ENCODE measurements at regions not wholly inside any gene's neighbourhood (a gene's known extent, or its start where the extent isn't known, plus 50 kb on each side); places are given as distances from the start of the nearest gene placed in this dataset.

DNA sequence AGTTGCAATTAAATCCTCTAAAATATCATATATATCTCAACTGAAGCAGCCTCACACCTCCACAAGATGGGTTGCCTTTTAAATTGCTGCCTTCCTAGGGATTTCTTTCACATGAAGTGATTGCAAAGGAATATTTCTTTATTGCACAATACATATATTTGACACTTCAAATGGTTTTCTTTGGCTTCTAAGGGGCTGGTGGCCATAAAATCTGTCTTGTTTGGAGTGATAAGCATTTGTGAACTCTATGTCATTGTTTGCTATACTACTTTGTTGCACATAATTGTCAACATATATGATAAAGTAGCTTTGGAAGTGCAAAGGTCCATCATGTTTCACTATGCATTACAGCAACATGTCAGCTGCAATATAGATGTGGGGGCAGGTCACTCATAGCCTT, 2380.9 kb downstream of the PCDH9 start:
- DNase-seq: no peak

DNA sequence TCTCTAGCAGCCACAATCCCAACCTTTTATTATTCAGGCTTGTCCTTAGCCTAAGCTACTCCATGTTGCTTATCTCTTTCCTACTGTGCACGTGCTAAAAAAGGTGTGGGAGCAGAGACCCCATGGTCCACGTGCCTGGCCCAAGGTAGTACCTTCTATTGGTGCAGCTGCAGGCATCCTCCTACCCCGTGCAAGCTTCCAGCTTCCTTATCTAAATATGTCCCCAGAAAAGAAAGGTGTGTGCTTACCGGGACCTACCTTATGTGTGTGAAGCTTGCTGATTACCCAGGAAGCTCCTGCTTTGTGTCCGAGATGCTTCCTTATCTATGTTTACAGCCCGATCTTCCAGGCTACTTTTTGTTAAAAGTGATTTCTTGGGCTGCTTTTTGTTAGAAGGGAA, 2382.4 kb downstream of the PCDH9 start:
- DNase-seq: no peak

DNA sequence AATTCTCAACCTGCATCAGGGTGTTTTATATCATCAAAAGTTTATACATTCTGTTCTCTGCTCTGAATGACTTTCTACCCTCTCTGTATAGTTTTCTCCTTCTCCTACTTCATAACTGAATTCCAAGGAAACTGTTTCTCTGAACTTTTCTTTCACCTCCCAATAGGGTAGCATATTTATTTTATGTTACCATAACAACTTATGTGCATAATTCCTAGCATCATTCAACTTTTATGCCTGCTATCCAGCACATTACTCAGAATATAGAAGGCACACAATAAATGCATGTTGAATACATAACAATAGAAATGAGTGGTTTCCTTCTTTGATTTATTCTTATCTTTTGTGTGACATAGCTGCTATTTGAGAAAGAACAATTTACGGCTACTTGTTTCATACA, 2385.0 kb downstream of the PCDH9 start:
- DNase-seq: no peak

DNA sequence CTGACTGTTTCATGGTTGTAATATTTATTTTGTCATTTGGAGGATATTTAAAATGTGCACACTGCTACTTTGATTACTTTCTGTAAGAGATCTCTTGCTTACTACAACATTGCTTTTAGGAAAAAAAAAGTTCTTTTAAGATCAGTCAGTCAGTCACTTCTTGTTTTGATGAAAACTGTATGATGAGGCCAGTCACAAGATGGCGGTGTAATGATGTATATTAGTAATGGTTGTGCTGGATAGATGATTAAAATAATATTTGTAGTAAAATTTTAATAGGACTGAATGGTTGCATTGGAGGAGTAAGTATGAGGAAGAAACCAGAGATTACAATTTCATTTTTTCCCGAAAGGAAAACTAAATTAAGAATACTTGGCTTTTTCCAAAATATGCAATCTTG, 2411.1 kb downstream of the PCDH9 start:
- DNase-seq: no peak

DNA sequence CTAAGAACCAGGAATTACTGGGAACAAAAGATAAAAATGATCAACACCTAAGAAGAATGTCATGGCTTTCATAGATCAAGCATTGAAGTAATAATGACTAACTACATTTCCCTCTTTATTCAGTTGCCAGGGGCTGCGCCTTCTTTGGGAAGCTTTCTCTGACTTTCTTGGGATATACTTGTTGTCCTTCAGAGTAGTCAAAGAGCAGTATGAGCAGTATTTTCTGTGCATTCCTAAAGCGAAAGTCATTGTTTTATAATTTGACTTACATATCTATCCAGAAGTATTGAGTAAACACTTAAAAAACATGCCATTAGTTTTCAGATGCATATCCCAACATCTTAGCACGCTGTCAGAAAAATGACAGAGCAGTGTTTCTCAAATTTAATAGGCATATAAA, 2412.4 kb downstream of the PCDH9 start:
- DNase-seq: no peak

DNA sequence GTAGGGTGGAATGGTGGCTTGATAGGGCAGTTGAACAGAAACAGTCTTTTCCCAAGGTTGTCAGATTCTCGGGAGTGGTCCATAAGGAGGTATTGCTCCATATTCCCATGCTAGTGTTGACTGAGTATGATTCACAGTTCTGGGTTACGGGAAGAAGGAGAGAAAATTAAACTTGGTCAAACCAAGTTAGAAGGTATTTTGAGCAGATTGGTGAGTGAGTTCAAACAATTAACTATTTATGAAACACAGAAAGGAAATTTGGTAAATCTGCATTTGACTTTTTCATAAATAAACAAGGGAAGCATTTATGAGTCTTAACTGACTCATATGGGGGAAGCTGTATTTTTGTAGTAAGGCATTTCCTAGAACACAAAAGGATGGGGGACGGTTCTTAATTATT, 2419.4 kb downstream of the PCDH9 start:
- no peak for DNase-seq

DNA sequence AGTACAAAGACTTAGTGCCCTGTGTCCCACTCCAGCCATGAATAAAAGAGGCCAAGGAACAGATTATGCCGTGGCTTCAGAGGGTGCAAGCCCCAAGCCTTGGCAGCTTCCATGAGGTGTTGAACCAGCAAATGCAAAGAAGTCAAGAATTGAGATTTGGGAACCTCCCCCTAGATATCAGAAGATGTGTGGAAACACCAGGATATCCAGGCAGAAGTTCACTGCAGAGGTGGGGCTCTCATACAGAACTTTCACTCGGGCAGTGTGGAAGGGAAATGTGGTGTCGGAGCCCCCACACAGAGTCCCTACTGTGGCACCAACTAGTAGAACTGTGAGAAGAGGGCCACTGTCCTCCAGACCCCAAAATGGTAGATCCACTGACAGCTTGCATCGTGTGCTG, 2421.4 kb downstream of the PCDH9 start:
- DNase-seq: no peak

DNA sequence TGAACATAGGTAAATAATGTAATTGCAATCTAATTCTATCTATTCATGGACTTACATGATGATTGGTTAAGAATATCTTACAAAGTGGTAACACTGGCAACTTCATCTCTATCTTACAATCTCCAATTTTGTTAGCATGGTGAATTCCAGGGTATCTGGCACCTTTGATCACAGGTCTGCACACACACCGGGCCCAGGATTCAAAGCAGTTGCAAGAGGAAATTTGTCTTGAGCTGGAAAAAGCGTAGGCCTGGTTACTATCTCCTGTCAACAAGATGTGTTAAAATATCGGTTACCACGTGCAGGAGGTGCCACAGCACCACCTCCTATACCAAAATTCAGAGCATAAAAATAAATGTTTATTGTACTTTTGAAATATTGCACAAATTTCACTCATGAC, 2428.4 kb downstream of the PCDH9 start:
- no peak for DNase-seq

DNA sequence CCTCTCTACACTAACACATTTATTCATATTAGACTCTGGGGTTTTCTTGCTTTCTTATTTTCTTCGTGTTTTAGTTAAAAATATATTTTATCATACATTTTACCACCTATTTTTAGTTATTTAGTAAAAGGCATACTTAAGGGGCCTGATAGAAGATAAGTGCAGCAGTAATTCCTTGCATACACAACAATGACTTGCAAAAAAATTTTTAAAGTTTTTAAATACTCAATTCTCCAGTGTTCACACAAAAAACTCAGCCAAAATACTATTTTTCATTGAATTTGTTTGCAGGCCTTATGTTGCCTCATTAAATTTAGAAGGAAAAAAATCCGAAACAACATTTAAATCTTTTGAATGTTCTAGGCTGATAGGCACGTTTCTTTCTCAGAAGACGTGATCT, 2431.7 kb downstream of the PCDH9 start:
- DNase-seq: no peak

DNA sequence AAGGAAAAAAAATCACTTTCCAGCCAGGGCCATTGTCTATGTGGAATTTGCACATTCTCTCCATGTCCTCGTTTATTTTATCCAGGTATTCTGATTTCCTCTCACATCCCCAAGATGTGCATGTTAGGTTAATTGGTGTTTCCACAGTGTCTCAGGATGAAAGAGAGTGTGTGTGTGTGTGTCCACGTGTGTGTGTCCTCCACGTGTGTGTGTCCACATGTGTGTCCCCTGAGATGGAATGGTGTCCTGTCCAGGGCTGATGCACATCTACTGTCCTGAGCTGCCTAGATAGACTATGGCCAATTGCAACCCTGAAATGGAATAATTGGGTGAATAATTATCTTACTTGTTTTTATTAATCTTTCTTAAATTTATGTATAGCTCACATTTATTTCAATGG, 2436.5 kb downstream of the PCDH9 start:
- DNase-seq: no peak

DNA sequence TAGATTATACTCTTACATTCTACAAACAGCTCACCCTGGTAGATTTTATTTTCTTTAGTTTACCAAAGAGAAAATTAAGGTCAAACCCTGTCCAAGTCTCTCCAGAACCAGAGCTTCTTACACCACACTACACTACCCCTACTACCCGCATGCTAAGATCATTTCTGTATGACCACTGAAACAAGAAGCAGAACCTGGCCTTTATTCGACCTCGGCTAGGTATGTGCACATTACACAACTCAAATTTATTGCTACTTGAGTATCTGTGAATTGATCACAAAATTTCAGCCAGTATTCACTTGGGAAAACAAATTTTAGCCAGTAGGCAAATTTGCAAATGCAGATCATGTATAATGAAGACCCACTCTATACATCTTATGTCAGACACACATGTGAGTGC, 2437.0 kb downstream of the PCDH9 start:
- no peak for DNase-seq

DNA sequence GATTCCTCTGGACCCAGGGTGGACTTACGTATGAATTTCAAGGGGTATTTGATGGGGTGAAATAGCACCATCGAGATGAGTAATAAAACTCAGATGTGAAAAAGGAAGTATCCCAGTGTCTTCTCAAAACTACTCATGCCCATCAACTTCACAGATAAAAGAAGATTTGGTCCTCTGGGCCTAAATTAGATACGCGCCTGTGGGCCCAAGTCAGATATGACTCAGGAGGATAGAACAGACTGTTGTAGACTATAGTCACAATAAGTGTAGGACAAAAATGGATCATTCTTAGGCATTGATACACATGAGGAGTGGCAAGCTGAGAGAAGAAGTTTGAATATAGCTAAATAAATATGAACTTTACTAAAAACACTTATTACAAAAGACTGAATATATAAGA, 2438.8 kb downstream of the PCDH9 start:
- no peak for DNase-seq

DNA sequence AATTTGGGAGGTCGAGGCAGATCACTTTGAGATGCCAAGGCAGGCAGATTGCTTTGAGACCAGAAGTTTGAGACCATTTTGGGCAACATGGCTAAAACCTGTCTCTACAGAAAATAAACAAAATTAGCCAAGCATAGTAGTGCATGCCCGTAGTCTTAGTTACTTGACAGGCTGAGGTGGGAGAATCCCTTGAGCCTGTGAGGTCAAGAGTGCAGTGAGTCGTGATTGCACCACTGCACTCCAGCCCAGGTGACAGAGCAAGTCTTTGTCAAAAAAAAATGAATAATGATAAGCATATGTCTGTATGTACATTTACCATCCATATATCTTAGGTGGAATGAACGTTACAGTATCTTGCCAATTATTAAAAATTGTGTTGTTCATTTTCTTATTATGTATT, 2447.7 kb downstream of the PCDH9 start:
- DNase-seq: no peak

DNA sequence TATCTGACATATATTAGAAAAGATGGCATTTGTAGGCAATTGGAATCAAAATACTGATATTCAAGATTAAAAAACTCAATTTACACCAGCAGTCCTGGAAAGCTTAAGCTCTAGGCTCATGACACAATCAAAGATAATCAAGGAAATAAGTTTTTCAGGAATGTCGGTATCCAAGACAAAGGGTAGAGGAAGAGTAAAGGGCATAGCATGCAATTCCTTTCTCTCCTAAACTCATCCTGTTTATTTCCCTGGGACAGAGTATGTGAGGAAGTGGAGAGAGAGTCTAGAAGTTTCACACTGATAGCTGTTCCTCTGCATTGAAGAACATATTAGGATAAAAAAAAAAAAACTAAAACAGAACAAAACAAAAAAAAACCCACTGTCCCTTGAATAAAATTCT, 2452.1 kb downstream of the PCDH9 start:
- no peak for DNase-seq

DNA sequence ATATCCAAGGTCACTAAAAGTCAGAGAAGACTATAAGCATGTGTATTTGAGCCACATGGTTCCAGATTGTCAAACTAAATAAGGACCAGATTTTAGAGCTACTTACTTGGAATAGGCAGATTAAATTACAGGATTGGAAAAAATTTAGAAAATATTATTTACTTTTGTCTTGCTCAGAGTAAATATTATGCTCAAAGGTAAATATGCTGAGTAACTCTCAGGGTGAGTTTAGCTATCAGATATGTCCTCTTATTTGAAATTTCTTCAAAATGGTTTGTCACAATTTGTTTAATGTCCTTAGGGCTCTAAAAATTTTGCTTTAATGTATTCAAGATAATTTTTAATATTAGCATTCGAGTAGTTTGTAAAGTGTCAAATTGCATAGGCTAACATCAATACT, 2455.2 kb downstream of the PCDH9 start:
- no peak for DNase-seq

DNA sequence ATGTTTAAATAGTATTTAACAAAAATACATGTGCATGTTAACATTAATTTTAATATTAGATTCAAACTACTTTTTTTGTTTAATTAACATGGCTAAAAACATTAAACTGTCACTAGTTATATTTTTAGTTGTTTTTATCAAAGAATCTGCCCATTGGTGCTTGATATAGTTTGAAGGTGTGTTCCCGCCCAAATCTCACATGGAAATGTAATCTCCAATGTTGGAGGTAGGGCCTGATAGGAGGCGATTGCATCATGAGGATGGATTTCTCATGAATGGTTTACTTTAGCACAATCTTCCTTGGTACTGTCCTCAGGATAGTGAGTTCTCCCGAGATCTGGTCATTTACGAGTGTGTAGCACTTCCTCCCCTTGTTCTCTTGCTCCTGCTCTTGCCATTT, 2459.4 kb downstream of the PCDH9 start:
- DNase-seq: no peak

DNA sequence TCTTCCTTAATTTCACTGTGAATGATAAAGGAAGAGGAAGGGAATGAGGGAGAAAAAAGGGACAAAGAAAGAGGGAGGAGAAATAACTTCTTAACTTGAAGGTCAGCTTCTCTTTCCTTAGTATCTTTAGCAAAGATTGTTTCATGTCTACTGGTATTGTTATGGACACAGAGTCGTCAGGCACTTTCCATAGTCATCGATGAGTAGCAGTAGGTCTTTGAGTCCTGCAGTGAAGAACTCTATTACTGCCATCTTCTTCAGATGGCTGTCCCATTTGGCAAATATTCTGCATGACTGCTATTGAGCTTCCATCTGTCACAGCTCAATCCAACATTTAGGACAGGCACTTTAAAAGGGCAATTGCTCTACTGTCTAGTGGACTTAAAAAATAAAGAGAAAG, 2463.1 kb downstream of the PCDH9 start:
- no peak for DNase-seq

DNA sequence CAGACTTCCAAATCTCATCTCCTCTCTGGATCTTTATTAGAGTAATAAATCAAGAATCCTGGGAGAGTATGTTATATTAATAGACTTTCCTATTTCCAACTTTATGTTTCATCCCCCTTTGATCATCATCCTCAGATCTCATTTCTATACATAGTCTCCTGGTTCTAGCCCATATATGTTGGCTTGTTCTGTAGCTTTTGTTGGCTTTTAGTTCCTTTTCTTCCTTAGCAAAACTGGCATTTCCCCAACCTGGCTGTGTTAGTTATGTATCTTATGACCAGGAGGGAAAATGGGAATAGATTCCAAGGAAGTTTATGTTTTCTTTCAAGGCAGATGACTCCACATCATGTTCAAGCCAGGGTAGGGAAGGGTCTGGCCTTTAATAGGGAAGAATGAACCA, 2464.5 kb downstream of the PCDH9 start:
- no peak for DNase-seq

DNA sequence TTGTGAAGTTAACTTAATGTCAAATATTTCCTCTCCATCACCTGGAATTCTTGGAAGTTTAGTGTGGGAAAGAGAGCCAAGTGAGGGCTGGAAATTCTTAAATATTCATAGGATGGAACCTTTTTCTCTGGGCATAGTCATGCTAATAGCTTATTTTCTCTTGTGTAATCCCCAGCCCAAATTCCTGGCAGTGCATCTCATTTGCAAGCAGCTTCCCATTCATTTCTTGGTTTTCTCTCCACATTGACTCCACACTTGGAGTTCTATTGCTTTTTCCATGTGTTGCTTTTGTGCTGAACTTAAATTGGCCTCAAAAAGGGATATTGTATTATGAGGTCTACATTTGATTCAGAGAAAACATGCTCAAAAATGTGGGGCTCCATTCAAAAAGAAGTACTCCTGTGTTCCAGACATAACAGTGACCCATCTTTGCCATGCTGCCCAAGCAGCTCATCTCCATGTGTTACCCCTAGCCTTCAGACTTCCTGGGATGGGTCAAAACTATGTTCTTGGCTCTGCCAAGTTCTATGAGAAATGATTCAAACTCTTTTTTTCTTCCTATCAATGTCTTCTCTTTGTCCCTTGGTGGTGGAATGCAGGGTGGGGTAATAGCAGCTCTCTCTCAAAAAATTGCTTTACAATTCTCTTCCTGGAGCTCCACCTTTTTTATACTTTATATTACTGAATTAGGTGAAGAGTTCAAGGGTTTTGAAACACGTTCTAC, 2471.5 kb downstream of the PCDH9 start:
- no peak for DNase-seq

DNA sequence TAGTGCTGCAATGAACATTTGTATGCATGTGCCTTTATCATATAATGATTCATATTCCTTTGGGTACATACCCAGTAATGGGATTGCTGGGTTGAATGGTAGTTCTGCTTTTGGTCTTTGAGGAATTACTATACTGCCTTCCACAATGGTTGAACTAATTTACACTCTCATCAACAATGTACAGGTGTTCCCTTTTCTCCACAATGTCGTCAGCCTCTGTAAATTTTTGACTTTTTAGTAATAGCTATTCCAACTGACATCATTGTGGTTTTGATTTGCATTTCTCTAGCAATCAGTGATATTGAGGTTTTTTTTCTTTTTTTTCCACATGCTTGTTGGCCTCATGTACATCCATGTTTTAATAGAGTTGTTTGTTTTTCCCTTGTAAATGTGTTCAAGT, 2473.5 kb downstream of the PCDH9 start:
- DNase-seq: no peak

DNA sequence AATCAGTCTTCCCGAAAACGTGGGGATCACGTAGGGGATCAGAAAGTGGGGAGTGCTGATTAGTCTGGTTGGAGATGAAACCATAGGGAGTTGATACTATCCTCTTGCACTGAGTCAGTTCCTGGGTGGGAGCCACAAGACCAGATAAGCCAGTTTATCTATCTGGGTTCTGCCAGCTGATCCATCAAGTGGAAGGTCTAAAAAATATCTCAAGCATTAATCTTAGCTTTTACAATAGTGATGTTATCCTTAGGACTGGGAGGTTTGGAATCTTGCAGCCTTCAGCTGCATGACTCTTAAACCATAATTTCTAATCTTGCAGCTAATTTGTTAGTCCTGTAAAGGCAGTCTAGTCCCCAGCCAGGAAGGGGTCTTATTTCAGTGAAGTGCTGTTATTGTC, 2474.2 kb downstream of the PCDH9 start:
- DNase-seq: no peak

DNA sequence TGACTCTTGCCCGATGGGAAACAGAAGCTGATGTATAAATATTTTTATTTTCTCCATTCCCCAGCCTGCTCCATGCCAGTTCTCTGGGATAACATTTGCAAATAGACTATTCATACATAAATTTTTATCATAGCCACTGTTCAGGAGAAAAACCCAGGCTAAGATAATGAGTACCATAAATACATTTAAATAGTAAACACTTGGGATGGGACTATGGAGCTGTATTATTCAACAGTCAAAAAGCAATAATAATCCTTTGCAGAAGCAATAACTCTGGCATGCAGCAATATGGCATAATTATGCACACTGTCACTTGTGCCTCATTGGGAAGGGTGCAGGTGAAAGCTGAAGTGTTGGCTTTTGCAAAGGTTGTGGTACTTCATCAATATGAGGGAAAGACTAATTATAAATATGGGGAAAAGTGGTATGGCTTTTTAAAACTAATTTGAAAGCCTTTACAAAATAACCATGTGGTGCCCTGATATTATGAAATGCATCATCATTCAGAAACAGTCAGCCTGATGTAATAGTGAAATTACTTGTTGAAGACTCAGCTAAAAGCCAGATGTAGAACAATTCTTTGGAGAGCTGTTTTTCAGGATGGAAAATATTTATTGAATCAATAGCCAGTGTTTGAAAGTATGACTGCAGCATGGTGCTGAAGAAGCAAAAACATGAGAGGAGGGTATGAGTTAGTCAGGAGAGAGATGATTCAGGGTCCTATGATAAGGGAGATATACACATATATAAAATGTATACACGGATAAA, 2476.7 kb downstream of the PCDH9 start:
- DNase-seq: no peak

DNA sequence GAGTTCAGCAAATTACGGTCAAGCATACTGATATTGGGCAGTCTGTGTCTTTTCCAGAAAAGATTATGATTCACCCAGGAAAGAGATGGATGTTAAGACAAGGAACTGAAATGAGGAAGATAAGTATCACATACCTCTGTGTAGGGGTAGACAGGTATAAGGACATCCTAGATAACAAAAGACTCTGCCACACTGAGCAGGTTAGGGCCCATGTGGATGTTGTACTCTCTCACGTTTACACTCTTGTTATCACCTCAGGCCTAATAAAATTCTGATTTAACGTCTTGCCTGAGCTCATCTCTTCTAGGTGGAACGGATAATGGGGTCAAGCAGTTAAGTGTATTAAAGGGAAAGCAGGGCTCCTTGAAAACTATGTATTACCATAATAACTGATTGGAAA, 2480.8 kb downstream of the PCDH9 start:
- no peak for DNase-seq

DNA sequence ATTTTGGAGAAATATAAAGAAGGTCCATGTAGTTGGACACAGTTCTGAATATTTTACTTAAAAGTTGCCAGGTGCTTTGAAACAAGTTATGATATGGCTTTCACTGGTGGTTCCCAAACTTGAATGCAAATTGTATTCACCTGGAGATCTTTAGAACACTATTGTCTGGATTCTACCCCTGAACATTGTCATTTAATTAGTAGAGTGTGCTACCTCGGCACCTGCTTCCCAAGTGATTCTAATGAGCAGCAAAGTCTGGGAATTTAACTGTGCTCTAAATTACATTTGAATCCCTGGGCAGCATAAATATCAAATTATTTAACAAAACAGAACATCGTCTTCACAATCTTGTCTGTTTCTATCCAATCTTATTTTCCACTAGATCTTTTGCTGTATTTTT, 2483.3 kb downstream of the PCDH9 start:
- no peak for DNase-seq

DNA sequence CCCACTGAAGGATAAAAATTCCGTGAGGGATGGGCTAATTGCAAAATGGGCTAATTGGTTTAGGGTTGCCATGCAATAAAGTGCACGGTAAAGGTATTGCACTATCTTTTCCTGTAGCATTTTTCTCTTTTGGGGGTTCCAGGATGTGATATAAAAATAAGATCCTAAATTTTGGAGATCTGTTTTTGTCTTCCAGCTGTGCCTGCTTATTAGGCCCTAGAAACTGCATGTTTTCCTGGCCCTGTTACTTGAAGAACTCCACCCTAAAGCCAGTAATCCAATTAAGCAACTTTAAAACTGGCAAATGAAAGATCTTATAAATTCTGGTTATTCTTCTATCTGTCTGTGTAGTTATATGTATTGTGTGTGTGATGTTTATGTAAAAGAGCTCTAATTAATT, 2489.6 kb downstream of the PCDH9 start:
- DNase-seq: no peak
